GM21717 (cell line): ENCODE measurements at regions not wholly inside any gene's neighbourhood (a gene's known extent, or its start where the extent isn't known, plus 50 kb on each side); places are given as distances from the start of the nearest gene placed in this dataset.
"Not testable (repeated sequence)": the region's sequence is repeated elsewhere in the genome, so short reads cannot be mapped to it uniquely, and the experiment has no call there.

Source experiments
- ATAC-seq: cut with Tn5 transposase; IDR thresholded peaks from one replicate; pipeline ENCODE4 v1.9.1; 2021; ENCODE audit warnings: mild to moderate bottlenecking, moderate library complexity; ENCODE audit not compliant: unreplicated experiment

DNA sequence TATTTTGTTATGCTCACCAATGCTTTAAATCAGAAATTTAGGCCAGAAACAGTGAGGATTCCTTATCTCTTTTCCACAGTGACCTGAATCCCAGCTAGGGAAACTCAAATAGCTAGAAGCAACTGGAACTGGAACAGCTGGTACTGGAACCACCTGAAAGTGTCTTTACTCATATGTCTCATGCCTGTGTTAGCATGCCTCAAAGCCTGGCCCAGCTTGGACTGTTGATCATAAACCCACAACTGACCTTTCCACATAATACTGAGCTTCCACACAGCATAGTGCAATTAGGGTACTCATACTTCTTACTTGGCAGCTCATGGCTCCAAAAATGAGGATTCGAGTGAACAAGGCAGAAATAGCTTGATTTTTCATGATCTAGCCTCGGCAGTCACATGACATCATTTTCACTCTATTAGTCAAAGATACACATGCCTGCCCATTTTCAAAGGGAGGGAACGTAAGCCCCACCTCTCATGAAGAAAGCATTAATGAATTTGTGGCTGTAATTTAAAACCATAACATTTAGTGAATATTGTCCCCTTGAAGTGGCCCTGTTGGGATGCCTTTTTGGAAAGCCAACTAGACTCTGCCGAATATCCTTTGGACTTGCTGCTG, 80.8 kb upstream of the ACSL1 start:
- no peak for ATAC-seq

- ATAC-seq: no peak
Measured at GRCh38 chr4:184907216-184907615, 81.4 kb upstream of the ACSL1 start.

GRCh38 chr4:184907810-184908209, 82.0 kb upstream of the ACSL1 start:
- no peak for ATAC-seq

DNA sequence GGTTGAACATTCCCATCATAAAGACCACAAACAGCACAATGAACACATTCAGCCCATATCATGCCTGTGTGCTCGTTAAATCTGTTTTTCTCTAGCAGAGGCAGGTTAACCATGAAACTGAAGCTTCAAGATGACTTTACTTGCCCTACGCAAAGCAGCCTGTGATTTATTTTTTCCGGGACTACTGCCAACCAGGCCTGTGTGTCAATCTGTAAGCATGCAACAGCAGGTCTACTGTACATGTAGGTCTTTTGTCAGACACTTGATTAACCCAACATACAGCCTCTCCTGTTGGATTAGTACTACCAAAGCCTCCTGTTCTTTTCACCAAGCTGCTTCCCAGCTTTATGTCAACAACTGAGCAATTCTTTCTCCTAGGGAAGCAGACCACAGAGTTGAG, 85.5 kb upstream of the ACSL1 start:
- ATAC-seq: no peak

DNA sequence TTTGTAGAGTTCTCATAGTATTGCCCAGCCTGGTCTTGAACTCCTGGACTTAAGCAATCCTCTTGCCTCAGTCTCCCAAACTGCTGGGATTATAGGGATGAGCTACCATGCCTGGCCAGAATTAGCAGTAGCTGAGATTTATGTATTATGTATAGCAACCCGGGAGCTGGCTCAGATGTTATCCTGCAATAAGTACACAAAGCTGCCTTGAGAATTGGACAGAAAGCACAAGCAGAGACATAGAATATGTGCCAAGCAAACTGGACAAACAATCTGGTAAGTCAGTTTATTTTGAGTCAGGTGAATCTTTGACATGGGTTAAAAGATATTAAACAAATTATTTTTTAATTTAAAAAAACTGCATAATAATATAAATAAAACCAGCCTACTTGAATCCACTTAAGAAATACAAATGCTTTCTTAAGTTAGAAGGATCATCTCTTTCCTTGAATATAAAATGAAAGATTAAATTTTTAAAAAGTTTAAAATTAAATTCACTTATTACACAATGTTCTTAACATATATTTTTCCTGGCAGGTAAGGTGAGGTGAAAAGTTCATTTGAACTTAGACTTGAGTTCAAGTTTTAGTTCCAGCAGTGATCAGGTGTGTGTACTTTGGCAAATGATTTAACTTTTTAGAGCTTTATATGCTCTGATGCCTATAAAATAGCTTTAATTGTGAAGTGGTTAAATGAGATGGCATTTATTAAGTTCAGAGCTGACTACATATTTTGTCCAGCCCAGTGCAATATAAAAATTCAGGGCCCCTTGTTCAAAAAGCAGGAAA, 87.8 kb upstream of the ACSL1 start:
- no peak for ATAC-seq

DNA sequence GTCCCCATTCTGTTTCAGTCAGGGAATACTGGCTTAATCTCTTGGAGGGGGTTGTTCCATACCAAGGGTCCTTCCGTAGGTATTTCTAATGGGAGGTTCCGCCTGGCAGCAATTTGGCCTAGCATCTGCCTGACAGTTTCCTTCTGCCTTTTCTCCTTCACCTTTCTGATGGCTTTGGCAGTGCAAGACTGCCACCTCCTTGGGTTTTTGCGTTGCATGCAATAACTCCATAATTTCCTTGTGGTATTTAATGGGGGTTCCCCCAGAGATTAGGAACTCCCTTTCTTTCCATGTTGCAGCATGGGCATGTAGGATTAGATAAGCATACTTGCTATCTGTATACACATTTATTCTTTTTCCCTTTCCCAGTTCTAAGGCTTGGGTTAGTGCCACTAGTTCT, 93.0 kb upstream of the ACSL1 start:
- ATAC-seq: not testable (repeated sequence)

- no peak for ATAC-seq
Measured at GRCh38 chr4:184921456-184921855, 95.7 kb upstream of the ACSL1 start.

DNA sequence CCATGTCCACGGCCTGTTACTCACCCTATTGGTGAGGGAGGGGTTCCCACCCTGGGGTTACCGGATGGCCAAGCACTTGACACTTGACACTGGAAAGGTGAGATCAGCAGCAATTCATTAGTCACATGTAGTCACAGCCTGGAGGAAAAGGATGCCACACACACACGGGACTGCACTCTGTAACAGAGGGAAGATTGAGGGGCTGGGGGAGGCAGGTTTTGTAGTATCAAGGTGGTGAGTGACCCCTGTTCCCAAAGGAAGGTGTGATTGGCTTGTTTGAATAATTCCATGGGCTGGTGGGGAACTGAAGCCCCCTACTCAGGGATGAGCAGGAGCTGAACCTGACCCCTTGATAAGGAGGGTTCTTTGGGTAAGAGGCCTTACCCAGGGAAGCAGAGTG, 96.0 kb upstream of the HELT start:
- no peak for ATAC-seq

DNA sequence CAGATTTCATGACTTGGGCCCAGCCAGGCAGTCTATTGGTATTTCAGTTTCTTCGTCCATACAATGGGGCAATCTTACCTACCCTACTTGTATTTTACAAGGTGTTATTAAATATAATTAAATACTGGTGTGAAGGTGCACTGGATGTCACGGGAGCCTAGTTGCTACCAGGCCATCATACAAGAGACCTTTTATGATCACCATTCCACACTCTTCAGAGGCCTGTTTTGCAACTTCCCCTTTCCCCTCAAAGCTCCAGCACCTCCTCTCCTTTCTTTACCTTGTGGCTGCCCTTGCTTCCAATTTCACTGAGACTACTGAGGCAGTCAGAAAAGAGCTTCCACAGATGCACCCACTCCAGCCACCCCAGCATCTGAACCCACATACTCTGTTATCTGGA, 93.8 kb upstream of the HELT start:
- ATAC-seq: no peak

- no peak for ATAC-seq
Measured at GRCh38 chr4:184929476-184929875, 88.8 kb upstream of the HELT start.

- ATAC-seq: no peak
Measured at GRCh38 chr4:184930026-184930425, 88.3 kb upstream of the HELT start.

DNA sequence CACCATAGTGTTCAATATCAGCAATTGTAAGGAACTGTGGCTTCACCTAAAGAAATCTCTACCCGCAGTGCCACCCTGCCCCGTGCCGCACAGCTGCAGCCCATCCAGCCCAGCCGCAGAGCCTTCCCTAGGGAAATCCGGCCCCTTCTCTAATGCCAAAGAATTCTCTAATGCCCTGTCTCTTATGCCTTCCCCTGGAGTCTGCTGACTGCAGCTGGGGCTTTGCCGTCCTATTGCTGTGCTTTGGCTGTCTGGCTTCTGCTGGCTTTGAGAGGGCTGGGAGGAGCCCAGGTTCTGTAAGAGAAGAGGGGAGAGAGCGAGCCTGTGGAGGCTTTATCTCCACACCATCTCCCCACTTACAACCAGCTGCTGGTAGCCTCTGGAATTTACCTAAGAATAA, 85.9 kb upstream of the HELT start:
- ATAC-seq: no peak

- no peak for ATAC-seq
Measured at GRCh38 chr4:184933311-184933710, 85.0 kb upstream of the HELT start.

DNA sequence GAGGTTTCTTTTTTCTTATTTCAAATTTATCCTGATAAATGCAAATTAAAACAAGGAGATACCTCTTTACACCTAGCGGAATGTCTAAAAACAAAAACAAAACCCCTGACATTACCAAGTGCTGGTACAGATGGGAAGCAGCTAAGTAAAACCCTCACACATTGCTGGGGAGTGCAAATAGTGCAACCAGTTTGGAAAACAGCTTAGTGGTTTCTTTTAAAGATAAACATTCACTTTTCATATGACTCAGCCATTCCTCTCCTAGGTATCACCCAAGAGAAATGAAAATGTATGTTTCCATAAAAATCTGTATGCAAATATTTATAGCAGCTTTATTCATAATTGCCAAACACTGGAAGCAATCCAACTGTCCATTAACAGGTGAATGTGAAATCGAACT, 84.1 kb upstream of the HELT start:
- no peak for ATAC-seq

DNA sequence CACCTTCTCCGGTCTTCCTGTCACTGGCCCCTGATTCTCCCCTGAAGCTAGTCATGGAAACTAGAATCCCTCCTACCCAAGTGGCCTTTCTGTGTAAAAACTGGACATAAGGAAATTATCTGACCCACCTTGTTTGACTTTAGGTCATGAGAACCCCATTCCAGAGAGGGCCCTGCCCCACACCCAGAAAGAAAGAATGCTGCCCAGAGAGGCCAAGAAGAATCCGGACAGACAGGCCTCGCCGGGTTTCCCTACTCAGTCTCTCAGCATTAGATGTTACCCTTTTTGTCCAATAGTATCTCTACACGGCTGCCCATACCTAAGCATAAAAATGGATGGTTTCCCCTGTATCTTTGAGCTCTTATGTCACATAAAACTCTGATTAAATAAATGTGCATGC, 83.3 kb upstream of the HELT start:
- ATAC-seq: no peak

- no peak for ATAC-seq
Measured at GRCh38 chr4:184936071-184936470, 82.2 kb upstream of the HELT start.

- no peak for ATAC-seq
Measured at GRCh38 chr4:184937030-184937710, 81.1 kb upstream of the HELT start.

DNA sequence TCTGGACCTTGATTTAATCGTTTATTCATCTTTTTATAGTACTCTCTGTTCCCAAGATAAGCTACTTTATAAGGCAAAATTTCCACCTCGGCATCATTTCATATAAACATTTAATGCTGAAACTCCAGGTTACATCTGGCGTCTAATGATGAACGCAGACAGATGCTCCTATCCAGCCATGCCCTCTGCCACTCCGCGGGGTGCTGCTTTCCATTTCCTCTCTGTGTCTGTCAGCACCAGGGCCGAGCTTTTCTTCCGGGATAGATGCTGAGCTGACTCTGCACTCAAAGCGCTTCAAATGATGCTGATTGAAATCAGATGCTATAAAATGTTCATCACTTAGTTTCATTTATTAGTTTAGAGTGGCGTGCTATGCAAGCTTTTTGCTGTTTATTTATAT, 80.5 kb upstream of the HELT start:
- ATAC-seq: no peak

DNA sequence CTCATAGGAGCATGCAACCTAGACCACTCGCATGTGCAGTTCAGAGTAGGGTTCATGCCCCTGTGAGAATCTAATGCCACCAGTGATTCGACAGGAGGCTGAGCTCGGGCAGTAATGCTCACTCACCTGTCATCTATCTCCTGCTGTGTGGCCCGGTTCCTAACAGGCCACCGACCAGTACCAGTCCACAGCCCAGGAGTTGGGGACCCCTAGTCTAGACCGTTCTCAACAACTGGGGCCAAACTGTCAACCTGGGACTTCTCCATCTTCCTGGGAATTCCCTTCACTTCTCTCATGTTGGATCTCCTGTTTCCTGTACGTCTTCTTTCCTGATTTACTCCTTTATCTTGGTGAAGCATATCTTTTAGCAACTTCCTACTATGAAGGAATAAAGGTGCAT, 79.4 kb upstream of the HELT start:
- ATAC-seq: no peak

GRCh38 chr4:184939978-184940377, 78.3 kb upstream of the HELT start:
- ATAC-seq: no peak

- ATAC-seq: no peak
Measured at GRCh38 chr4:184940500-184940899, 77.8 kb upstream of the HELT start.
